Suppressor macrophage (primary cell): ENCODE measurements at regions not wholly inside any gene's neighbourhood (a gene's known extent, or its start where the extent isn't known, plus 50 kb on each side); places are given as distances from the start of the nearest gene placed in this dataset.
"Not testable (repeated sequence)": the region's sequence is repeated elsewhere in the genome, so short reads cannot be mapped to it uniquely, and the experiment has no call there.

Experiments used
- DNase-seq, 4 experiments: peaks; one replicate each; pipeline ENCODE4 v3.0.0-alpha.2; 2020 to 2022

GRCh38 chr13:84702174-84702573, 819.9 kb upstream of the SLITRK1 start:
- no peak for DNase-seq

DNA sequence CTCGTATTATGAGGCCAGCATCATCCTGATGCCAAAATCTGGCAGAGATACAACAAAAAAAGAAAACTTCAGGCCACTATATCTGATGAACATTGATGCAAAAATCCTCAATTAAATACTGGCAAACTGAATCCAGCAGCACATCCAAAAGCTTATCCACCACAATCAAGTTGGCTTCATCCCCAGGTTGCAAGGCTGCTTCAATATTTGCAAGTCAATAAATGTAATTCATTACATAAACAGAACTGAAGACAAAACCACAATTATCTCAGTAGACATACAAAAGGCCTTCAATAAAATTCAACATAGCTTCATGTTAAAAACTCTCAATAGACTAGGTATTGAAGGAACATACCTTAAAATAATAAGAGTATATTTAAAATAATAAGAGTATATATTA, 815.3 kb upstream of the SLITRK1 start:
- not testable (repeated sequence) for DNase-seq

DNA sequence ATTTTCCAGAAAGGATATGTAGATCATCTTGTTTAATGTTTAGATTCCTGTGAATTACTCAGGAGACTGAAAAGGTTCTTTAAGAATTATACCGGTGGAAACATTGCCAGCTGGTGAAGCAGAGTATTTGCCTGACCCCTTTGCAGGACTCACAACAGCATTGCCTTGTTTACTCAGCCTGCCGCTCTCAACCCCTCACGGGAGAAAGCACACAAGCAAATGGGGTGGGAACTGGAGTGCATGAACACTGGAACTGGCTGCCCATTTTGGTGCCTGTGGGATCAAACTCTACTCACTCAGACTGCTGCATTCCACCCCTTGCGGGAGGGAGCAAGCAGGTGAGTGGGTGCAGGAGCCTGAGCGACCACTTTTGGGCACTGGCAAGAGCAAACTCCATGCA, 804.7 kb upstream of the SLITRK1 start:
- DNase-seq = no peak

DNA sequence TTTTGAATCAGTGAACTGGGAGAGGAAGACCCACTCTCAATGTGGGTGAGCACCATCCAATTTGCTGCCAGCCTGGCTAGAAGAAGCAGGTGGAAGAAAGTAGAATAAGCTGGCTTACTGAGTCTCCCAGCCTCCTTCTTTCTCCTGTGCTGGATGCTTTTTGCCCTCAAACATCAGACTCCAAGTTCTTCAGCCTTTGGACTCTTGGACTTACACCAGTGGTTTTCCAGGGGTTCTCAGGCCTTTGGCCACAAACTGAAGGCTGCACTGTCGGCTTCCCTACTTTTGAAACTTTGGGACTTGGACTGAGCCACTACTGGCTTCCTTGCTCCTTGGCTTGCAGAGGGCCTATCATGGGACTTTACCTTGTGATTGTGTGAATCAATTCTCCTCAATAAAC, 804.2 kb upstream of the SLITRK1 start:
- no peak for DNase-seq

- DNase-seq = no peak
Measured at GRCh38 chr13:84684804-84685203, 802.5 kb upstream of the SLITRK1 start.

DNA sequence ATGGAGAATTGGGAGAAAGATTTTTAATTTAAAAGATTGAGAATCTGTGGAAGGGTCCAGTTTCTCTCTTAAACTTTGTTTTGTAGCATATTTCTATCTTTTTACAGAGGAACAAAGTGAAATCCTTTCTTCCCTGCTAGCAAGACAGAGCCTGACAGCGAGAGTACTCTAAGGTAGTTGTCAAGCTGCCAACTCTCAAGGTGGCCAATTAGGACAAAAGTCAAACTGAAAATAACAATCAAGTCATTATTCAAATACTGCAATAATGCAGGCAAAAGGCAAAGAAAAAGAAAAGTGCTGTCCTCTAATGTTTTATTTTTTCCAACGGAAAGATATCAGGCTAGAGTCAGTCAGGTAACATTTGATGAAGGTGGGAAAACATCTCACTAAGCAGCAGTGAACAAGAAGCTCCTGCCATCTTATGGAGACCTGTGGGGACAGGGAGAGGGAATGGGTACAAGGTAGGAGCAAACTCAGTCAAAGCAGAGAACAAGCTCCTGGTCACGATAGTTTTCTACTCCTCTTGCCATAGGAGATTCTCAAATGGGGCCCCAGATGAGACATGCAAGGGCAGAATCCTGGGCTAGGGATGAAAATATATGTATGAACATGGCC, 801.9 kb upstream of the SLITRK1 start:
- no peak for DNase-seq

DNA sequence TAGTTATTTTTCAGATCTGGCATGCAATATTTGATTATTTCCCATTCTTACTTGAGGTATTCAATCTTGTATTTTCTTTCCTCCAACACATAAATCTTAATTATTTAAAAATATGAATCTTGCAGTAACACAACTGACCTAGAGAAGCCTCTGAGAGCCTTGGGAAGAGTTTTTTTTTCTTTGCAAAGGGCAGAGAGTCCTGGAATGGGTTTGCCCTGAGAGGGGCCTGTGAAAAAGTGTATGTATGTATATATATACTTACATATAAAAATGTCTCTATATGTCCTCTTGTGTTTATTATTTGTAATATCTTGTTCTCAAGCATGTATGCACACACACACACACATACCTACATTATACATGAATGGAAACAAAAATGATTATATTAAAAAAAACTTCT, 801.2 kb upstream of the SLITRK1 start:
- no peak for DNase-seq

DNA sequence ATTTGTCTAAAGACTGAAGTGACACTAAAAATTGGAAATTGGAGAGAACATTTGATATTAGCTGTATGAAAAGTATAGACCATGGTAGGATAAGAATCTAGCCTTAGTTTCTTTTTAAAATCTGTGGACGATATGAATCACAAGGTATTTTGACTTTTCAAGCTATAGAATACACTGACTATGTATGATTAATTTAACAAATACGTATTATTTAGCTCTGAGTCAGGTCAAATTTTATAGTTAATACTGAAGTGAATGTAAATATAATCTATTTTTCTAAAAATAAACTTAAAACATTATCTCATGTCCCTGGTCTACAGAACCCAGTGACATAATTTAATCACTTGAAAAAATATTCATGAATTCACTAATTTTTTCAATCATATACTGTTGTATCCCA, 795.6 kb upstream of the SLITRK1 start:
- DNase-seq = no peak

DNA sequence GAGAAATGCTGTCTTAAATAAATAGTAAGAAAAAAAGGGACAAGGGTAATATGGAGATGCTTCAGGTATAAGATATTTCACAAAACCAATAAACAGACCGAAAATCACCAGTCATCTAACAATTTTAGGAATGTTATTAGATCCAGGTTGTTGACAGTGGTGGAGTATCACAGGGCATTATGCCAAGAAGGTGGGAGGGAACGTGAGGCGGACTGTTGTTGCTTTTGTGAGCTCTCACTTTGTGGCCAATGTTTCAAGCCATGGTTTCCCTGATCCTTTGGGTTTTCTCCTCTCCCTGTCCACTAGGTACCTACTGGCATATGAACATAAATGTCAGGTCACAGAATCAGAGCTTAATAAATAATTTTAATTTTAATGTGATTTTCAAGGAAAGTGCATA, 790.3 kb upstream of the SLITRK1 start:
- DNase-seq = no peak

- DNase-seq = no peak
Measured at GRCh38 chr13:84670245-84670644, 788.0 kb upstream of the SLITRK1 start.

DNA sequence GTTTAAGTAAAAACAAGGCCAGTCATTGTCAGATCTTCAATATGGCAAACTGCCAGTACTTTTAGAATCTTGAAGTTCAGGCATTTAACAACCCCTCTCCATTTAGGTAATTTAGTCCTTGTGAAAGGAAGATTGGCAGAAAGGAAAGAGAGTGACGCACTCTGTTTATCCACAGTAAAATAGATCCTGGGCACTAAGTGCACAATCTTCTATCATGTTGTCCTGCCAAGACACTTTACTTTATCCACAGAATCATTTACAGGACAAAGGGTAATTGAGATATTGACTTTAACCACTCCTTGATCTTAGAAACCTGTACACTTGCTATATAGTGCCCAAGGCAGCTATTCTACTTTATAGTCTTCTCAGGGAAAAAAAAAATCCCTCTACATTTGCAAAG, 786.4 kb upstream of the SLITRK1 start:
- DNase-seq = no peak

- DNase-seq = no peak
Measured at GRCh38 chr13:84662491-84662890, 780.2 kb upstream of the SLITRK1 start.

DNA sequence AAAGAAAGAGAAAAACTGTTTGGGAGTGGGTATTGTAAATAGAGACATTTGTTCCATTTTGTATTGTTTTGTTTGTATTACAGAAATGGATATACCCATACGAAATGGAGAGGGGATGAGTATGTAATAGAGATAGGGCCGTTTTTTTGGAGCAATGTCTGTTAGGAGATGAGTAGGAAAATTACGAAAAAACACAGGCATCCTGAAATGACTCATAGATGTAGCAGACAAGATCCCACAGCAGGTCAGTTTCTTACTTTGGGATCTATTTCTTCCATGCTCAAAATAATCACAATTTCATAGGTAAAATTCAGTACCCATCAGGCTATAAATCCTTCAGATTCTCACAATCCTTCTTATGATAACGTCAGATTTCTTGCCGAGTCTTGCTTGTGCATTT, 779.4 kb upstream of the SLITRK1 start:
- DNase-seq = no peak

- DNase-seq = no peak
Measured at GRCh38 chr13:84659359-84659661, 777.0 kb upstream of the SLITRK1 start.

DNA sequence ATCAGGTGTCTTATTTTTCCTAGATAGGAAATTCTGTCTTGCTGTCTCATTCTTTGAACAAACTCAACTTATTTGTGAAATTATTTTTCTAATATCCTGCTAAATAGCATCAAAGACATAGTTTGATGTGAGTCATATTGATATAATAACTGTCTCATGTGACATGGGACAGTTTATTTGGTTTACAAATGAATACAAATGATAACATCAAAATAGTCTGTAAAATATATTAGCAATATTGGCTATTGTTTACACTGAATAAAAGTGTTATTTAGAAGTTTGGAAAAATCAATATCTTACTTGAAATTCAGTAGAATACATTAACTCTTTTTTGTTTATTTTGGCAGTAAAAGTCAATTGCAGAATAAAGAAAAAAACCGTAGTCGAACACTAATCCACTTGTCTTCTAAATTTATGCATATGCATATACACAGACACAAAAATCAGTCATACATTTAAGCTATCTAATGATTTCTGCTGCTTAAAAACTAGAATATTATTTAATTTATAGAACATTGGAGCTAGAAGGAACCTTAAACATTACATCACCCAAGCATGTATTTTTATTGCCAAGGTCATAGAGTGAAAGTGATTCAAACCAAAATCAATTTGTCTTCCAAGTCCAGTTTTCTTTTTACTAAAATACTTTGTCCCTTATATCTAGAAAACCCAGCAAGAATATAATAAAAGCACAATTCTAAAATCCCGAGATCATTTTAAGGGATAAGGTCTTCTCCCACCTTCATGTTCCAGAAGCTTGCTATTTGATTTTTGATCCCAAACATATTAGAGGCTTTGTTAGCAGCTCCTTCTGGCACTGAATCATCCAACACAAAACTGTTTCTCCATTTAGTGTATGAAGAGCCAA, 776.5 kb upstream of the SLITRK1 start:
- no peak for DNase-seq

DNA sequence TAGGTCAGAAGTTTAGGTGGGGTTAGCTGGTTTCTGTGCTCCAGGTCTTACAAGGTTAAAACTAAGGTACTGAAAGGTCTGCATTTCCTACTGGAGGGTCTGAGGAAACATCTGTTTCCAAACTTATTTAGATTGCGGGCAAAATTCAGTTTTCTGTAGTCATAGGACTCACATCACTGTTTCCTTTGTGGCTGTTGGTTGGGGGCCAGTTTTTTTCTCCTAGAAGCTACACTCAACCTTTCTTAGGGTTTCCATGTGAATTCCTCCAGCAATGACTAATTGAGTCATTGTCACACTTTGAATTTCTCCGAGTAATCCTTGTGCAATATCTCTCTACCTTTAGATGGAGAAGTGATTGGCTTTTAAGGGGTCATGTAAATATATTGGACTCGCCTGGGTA, 773.4 kb upstream of the SLITRK1 start:
- DNase-seq = no peak

GRCh38 chr13:84654654-84655275, 772.5 kb upstream of the SLITRK1 start:
- DNase-seq = no peak

GRCh38 chr13:84653915-84654534, 771.8 kb upstream of the SLITRK1 start:
- no peak for DNase-seq

GRCh38 chr13:84651705-84652104, 769.4 kb upstream of the SLITRK1 start:
- no peak for DNase-seq

GRCh38 chr13:84651288-84651687, 769.0 kb upstream of the SLITRK1 start:
- no peak for DNase-seq

- DNase-seq = peak in 3 of 4 experiments; percentile 3 to 25 (median 10)
Measured at GRCh38 chr13:84649853-84650252, 767.6 kb upstream of the SLITRK1 start.

GRCh38 chr13:84648069-84648640, 765.9 kb upstream of the SLITRK1 start:
- DNase-seq = peak in 2 of 4 experiments; percentile 16 to 52

DNA sequence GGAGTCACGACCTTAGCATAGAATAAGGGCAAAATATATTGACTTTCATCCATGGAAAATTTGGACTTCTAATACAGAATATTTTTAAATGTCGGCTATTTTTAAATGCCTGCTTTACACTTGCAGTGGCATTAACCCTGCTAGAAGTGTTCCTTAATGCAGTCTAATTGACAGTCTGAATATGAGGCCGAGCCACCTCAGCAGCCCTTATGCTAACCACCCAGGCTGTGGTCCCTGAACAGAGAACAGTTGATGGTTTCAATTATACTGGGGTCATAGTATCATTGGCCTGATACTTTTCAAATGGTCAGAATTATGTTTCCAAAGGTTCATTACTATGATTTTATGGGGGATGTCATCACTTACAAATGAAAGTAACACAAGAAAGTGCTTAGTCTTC, 764.7 kb upstream of the SLITRK1 start:
- no peak for DNase-seq
